Colonic mucosa (tissue), 4 donors: ENCODE measurements at regions not wholly inside any gene's neighbourhood (a gene's known extent, or its start where the extent isn't known, plus 50 kb on each side); places are given as distances from the start of the nearest gene placed in this dataset.

Experiments
- DNase-seq: peaks from one replicate; pipeline ENCODE4 v3.0.0-alpha.2; 2020
- H3K27ac ChIP-seq: fragments of 200-600 bp; one replicate; pipeline ENCODE4 v1.8.0; 2021
- H3K27me3 ChIP-seq: fragments of 200-600 bp; one replicate; pipeline ENCODE4 v1.8.0; 2021
- H3K36me3 ChIP-seq: fragments of 200-600 bp; one replicate; pipeline ENCODE4 v1.8.0; 2021
- H3K4me1 ChIP-seq: fragments of 200-600 bp; one replicate; pipeline ENCODE4 v1.8.0; 2021; ENCODE audit warnings: mild to moderate bottlenecking
- H3K4me3 ChIP-seq: fragments of 200-600 bp; one replicate; pipeline ENCODE4 v1.8.0; 2021
- H3K9ac ChIP-seq, 2 donors: one replicate each; pipeline ENCODE4 v1.7.0; 2013; ENCODE audit warnings: control low read depth in 2 of 2, low read depth in 2 of 2, low read length in 2 of 2
- H3K9me3 ChIP-seq: fragments of 200-600 bp; one replicate; pipeline ENCODE4 v1.8.0; 2021
- intact Hi-C: fragments of 100-400 bp; cut with DNase I; formaldehyde crosslinking; loops from one replicate; pipeline ENCODE4 v1.14.1; 2022
- TF ChIP-seq, protein P1 (sequence below): fragments of 200-600 bp; IDR thresholded peaks from one replicate; pipeline ENCODE4 v1.8.0; 2022; ENCODE audit warnings: antibody characterized with exemption, mild to moderate bottlenecking
- donor health status: healthy.
- donor health status: DM: no; HTN: no; CAD: no.
- donor health status: DM: no; HTN: no; CAD: no.

DNA sequence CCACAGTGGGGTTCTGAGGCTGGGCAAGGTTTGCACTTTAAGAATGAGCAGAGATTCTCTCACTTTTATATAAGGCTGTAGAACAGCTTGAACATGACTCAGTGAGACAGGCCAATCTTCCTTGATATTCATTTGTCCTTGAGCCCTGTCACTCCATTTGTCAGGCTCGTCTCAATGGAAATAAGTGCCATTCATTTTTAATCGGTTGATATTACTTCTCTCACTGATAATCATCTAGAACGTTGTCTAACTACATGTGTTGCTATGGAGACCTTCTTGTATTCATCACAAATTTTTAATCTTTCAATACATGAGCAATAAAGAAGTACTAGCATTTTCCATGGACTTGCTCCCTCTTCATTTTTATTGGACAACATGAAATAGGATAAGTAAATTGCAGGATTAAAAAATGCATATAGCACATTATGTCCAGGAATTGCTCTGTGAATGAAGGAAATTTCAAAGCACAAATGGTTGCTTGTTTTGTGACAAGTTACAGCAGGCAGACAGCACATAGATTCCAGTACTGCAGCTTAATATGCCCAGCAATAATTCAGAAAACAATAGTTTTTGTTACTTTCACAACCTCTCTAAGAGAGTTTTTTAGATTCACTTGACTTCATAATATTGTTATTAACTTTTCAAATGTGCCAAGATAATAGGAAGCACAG is 1178.4 kb upstream of the ATXN8OS start:
- H3K4me3 ChIP-seq, result no peak overlapping the region
- no peaks in the 10 kb centered on the region for H3K36me3 ChIP-seq
- no peak overlapping the region for H3K9ac ChIP-seq
- TF ChIP-seq, protein P1, sequence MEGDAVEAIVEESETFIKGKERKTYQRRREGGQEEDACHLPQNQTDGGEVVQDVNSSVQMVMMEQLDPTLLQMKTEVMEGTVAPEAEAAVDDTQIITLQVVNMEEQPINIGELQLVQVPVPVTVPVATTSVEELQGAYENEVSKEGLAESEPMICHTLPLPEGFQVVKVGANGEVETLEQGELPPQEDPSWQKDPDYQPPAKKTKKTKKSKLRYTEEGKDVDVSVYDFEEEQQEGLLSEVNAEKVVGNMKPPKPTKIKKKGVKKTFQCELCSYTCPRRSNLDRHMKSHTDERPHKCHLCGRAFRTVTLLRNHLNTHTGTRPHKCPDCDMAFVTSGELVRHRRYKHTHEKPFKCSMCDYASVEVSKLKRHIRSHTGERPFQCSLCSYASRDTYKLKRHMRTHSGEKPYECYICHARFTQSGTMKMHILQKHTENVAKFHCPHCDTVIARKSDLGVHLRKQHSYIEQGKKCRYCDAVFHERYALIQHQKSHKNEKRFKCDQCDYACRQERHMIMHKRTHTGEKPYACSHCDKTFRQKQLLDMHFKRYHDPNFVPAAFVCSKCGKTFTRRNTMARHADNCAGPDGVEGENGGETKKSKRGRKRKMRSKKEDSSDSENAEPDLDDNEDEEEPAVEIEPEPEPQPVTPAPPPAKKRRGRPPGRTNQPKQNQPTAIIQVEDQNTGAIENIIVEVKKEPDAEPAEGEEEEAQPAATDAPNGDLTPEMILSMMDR, result no peak
- no peaks in the 10 kb centered on the region for H3K27me3 ChIP-seq
- H3K9me3 ChIP-seq, result no peaks in the 10 kb centered on the region
- no peak for DNase-seq
- no peaks in the 10 kb centered on the region for H3K4me1 ChIP-seq
- intact Hi-C loops, result no loop called here
- no peak overlapping the region for H3K27ac ChIP-seq

DNA sequence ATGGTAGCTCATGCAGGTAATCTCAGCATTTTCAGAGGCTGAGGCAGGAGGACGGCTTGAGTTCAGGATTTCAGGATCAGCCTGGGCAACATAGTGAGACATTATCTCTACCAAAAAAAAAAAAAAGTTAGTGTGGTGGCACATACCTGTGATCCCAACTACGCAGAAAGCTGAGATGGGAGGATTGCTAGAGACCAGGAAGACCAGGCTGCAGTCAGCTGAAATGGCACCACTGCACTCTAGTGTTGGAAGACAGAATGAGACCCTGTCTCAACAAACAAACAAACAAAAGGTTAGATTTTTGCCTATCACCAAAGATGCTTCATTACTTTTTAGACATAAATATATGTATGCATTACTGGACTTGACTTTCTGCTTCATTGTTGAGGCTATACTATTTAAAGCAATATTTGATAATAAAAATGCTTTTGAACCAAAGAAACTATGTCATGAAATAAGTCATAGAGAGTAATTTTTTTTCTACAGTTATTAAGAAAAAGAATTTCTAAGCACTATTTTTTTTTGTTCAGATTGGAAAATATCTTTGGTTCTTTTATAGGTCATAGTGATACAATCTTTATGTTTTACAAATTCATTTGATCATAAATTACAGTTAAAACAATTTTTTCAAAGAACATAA is 1180.1 kb upstream of the ATXN8OS start:
- no peaks in the 10 kb centered on the region for H3K4me1 ChIP-seq
- H3K36me3 ChIP-seq, result no peaks in the 10 kb centered on the region
- H3K9ac ChIP-seq, result no peak overlapping the region
- TF ChIP-seq, protein P1, result no peak
- intact Hi-C loops, result no loop called here
- no peak overlapping the region for H3K27ac ChIP-seq
- no peak overlapping the region for H3K4me3 ChIP-seq
- H3K27me3 ChIP-seq, result no peaks in the 10 kb centered on the region
- DNase-seq, result no peak
- no peaks in the 10 kb centered on the region for H3K9me3 ChIP-seq

DNA sequence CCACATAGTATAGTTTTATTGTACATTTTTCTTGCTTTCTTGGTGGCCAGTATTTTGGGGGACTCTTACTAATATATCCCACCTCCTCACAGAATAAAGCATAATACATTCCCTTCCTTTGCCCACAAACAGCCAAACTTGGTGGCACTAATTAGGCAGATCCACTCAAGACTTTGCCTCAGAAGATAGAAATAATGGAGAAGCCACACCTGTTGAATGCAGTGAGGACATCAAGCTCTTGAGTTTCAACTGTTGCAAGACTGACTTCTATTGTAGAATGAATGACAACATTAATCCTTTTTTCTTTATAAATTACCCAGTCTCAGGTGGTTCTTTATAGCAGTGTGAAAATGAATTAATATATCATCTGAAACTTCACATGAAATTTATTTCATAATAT is 1183.6 kb upstream of the ATXN8OS start:
- intact Hi-C loops, result no loop called here
- Histone ChIP-seq H3K36me3 (no peaks in the 10 kb centered on the region), H3K27ac (no peak overlapping the region), H3K4me3 (no peak overlapping the region), H3K9me3 (no peaks in the 10 kb centered on the region), H3K4me1 (no peaks in the 10 kb centered on the region), H3K9ac (no peak overlapping the region), H3K27me3 (no peaks in the 10 kb centered on the region)
- DNase-seq, result no peak
- TF ChIP-seq, protein P1, result no peak

DNA sequence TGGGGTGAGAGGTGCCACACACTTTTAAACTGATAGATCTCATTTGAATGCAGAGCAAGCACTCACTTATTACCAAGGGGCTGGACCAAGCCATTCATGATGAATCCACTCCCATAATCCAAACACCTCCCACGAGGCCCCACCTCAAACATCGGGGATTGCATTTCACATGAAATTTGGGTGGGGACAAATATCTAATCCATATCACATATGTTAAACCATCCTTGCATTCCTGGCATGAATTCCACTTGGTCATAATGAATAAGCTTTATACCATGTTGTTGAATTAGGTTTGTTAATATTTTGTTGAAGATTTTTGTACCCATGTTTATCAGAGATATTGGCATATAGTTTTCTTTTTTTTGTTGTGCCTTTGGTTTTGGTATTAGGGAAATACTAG is 1198.7 kb upstream of the ATXN8OS start:
- Histone ChIP-seq H3K9me3 (no peaks in the 10 kb centered on the region), H3K27ac (no peak overlapping the region), H3K27me3 (no peaks in the 10 kb centered on the region), H3K36me3 (no peaks in the 10 kb centered on the region), H3K9ac (no peak overlapping the region), H3K4me1 (no peaks in the 10 kb centered on the region), H3K4me3 (no peak overlapping the region)
- intact Hi-C loops, result no loop called here
- DNase-seq, result no peak
- TF ChIP-seq, protein P1, result no peak

DNA sequence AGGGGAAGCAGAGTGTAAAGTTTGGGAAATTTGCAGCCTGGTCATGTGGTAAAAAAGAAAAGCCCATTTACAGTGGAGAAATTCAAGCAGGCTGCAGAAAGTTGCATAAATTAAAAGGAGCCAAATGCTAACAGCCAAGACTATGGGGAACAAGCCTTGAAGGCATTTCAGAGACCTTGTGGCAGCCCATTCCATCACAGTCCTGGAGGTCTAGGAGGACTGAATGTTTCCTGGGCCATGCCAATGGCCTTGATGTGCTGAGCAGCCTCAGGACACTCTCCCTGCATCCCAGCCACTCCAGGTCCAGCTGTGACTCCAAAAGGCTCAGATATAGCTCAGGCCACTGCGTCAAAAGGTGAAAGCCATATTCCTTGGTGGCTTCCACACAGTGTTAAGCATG is 1202.4 kb upstream of the ATXN8OS start:
- no peak overlapping the region for H3K4me3 ChIP-seq
- H3K4me1 ChIP-seq, result no peaks in the 10 kb centered on the region
- H3K27me3 ChIP-seq, result no peaks in the 10 kb centered on the region
- no peak overlapping the region for H3K9ac ChIP-seq
- DNase-seq, result no peak
- TF ChIP-seq, protein P1, result no peak
- H3K9me3 ChIP-seq, result no peaks in the 10 kb centered on the region
- no peak overlapping the region for H3K27ac ChIP-seq
- intact Hi-C loops, result no loop called here
- H3K36me3 ChIP-seq, result no peaks in the 10 kb centered on the region
